Endothelial cell of umbilical vein (primary cell): ENCODE measurements at regions not wholly inside any gene's neighbourhood (a gene's known extent, or its start where the extent isn't known, plus 50 kb on each side); places are given as distances from the start of the nearest gene placed in this dataset.

Experiments
- BruUV-seq: library from RNA; stranded (reverse); fragments of 400-500 nt; replicated peaks from 2 replicates; lab custom pipeline; 2021; lab: Mats Ljungman, UMichigan
- CTCF ChIA-PET: fragments of 300-600, 350-600 bp; sonication (Branson Sonifier 250); formaldehyde crosslinking; loops from one replicate; lab custom pipeline; 2021; ENCODE audit warnings: antibody characterized with exemption, inconsistent platforms; lab: Charles Lee
- POLR2A ChIA-PET: fragments of 300-600, 350-600 bp; sonication (Branson Sonifier 250); formaldehyde crosslinking; loops from one replicate; lab custom pipeline; 2021; ENCODE audit warnings: antibody characterized with exemption, inconsistent platforms; lab: Charles Lee
- DNase-seq: peaks from one replicate; pipeline ENCODE4 v3.0.0-alpha.2; 2011; ENCODE audit warnings: low read depth, low spot score
- FAIRE-seq: peaks from 2 replicates; lab custom pipeline; 2011; peaks lifted over from hg19 to GRCh38; lab: Jason Lieb, UNC
- H2AFZ ChIP-seq: 2 replicates; pipeline ENCODE4 v1.6.0; 2012; ENCODE audit warnings: low read depth, low read length, control low read depth, inconsistent platforms
- H3K27ac ChIP-seq: 2 replicates; pipeline ENCODE4 v1.5.1; 2011; ENCODE audit warnings: low read depth, mild to moderate bottlenecking, control low read depth, low read length, moderate library complexity; ENCODE audit not compliant: insufficient read depth
- H3K27me3 ChIP-seq, 2 experiments: 2 replicates each; pipeline versions ENCODE4 v1.6.0 to v1.6.1; 2011; ENCODE audit warnings: low read length in 2 of 2, mixed read lengths in 1 of 2; ENCODE audit not compliant: control insufficient read depth in 2 of 2, insufficient read depth in 2 of 2
- H3K36me3 ChIP-seq, 2 experiments: 2 replicates in 1 of 2; 3 replicates in 1 of 2; pipeline ENCODE4 v1.5.1; 2011; ENCODE audit warnings: low read length in 2 of 2, mild to moderate bottlenecking in 1 of 2, moderate library complexity in 1 of 2; ENCODE audit not compliant: control insufficient read depth in 2 of 2, insufficient read depth in 2 of 2; ENCODE audit errors: extremely low read depth in 1 of 2
- H3K4me1 ChIP-seq: 3 replicates; pipeline ENCODE4 v1.5.1; 2011; ENCODE audit warnings: mild to moderate bottlenecking, low read length; ENCODE audit not compliant: control insufficient read depth, insufficient read depth; ENCODE audit errors: extremely low read depth
- H3K4me2 ChIP-seq: 2 replicates; pipeline ENCODE4 v1.6.1; 2011; ENCODE audit warnings: low read length, control low read depth, mixed read lengths; ENCODE audit not compliant: insufficient read depth
- H3K4me3 ChIP-seq, 3 experiments: fragments of 200-600 bp in 1 of 3; sonication (generic), shearing (Covaris generic) in 1 of 3; replicated peaks in 1 of 3; 2 replicates each; pipeline ENCODE4 v1.5.1; 2011 to 2016; ENCODE audit warnings: control low read depth in 3 of 3, low read length in 3 of 3, mild to moderate bottlenecking in 2 of 3, inconsistent platforms in 1 of 3, low read depth in 1 of 3, moderate library complexity in 1 of 3; ENCODE audit not compliant: insufficient read depth in 1 of 3
- H3K79me2 ChIP-seq: 2 replicates; pipeline ENCODE4 v1.6.0; 2012; ENCODE audit warnings: low read length, inconsistent platforms; ENCODE audit not compliant: control insufficient read depth, insufficient read depth
- H3K9ac ChIP-seq: replicated peaks from 2 replicates; pipeline ENCODE3; 2011; ENCODE audit warnings: low read length, control low read depth; ENCODE audit not compliant: insufficient read depth; ENCODE audit errors: extremely low read depth
- H3K9me1 ChIP-seq: replicated peaks from 3 replicates; pipeline ENCODE4 v1.6.0; 2011; ENCODE audit warnings: mild to moderate bottlenecking, low read length; ENCODE audit not compliant: control insufficient read depth, insufficient read depth; ENCODE audit errors: extremely low read depth
- H3K9me3 ChIP-seq: replicated peaks from 2 replicates; pipeline ENCODE4 v1.5.1; 2012; ENCODE audit warnings: low read length, inconsistent platforms; ENCODE audit not compliant: control insufficient read depth, insufficient read depth
- H4K20me1 ChIP-seq: replicated peaks from 2 replicates; pipeline ENCODE3; 2011; ENCODE audit warnings: mild to moderate bottlenecking, low read length; ENCODE audit not compliant: control insufficient read depth, insufficient read depth; ENCODE audit errors: extremely low read depth
- CTCF ChIP-seq, 2 donors: IDR thresholded peaks; 1 replicate in 1 of 2; 2 replicates in 1 of 2; pipeline ENCODE4 v1.5.1; 2011; ENCODE audit warnings: low read length in 2 of 2, mild to moderate bottlenecking in 2 of 2, moderate library complexity in 2 of 2, control low read depth in 1 of 2, inconsistent platforms in 1 of 2, low read depth in 1 of 2; ENCODE audit not compliant: insufficient read depth in 1 of 2; ENCODE audit errors: extremely low read depth in 1 of 2
- EZH2 ChIP-seq: IDR thresholded peaks from 2 replicates; pipeline ENCODE4 v1.6.1; 2012; ENCODE audit warnings: borderline replicate concordance, low read depth, mild to moderate bottlenecking, moderate library complexity, low read length, inconsistent platforms; ENCODE audit not compliant: severe bottlenecking
- FOS ChIP-seq: IDR thresholded peaks from 2 replicates; pipeline ENCODE4 v1.6.1; 2011; ENCODE audit warnings: mild to moderate bottlenecking, low read length, moderate library complexity, borderline replicate concordance; ENCODE audit not compliant: insufficient read depth
- GATA2 ChIP-seq: IDR thresholded peaks from 2 replicates; pipeline ENCODE4 v1.7.0; 2011; ENCODE audit warnings: low read depth, mild to moderate bottlenecking, moderate library complexity, mixed read lengths, low read length; ENCODE audit not compliant: insufficient read length, insufficient read depth
- JUN ChIP-seq: IDR thresholded peaks from 2 replicates; pipeline ENCODE4 v1.6.1; 2011; ENCODE audit warnings: borderline replicate concordance, low read depth; ENCODE audit not compliant: insufficient read length, insufficient read depth
- MAX ChIP-seq: IDR thresholded peaks from 2 replicates; pipeline ENCODE4 v1.6.1; 2011; ENCODE audit not compliant: insufficient read depth, insufficient read length
- MYC ChIP-seq: IDR thresholded peaks from one replicate; pipeline ENCODE4 v1.6.1; 2011; ENCODE audit warnings: mild to moderate bottlenecking, low read depth, low read length
- POLR2A ChIP-seq: IDR thresholded peaks from 2 replicates; pipeline ENCODE4 v1.6.1; 2012; ENCODE audit warnings: low read depth, mild to moderate bottlenecking, control low read depth, low read length
- POLR2AphosphoS5 ChIP-seq: IDR thresholded peaks from 2 replicates; pipeline ENCODE4 v1.6.1; 2012; ENCODE audit warnings: low read depth, mild to moderate bottlenecking, control low read depth, low read length, moderate library complexity; ENCODE audit not compliant: insufficient read depth
- dilution Hi-C: fragments of 300-500 bp; cut with MboI; formaldehyde crosslinking; loops from one replicate; pipeline ENCODE4 v1.15.0; 2019; ENCODE audit warnings: low sequenced_read_pairs; ENCODE audit not compliant: extremely low pct_ligation_motif_present
- intact Hi-C: fragments of 100-400 bp; cut with micrococcal nuclease; formaldehyde crosslinking; loops from one replicate; pipeline ENCODE4 v1.10.0; 2022

GRCh38 chr13:88103824-88104223 lies 432.7 kb downstream of the SLITRK5 start:
- FAIRE-seq (no peak), DNase-seq (no peak)
- dilution Hi-C loops (no loop called here), intact Hi-C loops (no loop called here)
- H2AFZ ChIP-seq, result no peak overlapping the region
- no peaks in the 10 kb centered on the region for H3K27me3 ChIP-seq
- ChIA-PET POLR2A (no interaction called here), CTCF (no interaction called here)
- H3K9me1 ChIP-seq, result no peaks in the 10 kb centered on the region
- no peaks in the 10 kb centered on the region for H3K4me1 ChIP-seq
- TF ChIP-seq MAX, result no peak
- TF ChIP-seq EZH2, result no peak
- no peak for TF ChIP-seq POLR2AphosphoS5
- no peak for TF ChIP-seq GATA2
- TF ChIP-seq POLR2A, result no peak
- no peak for TF ChIP-seq CTCF (IDR thresholded peaks at IDR 0.05; ENCODE audit: extremely low read depth in 1 of 2, insufficient read depth in 1 of 2, low read depth in 1 of 2, low read length in 2 of 2)
- no peak for TF ChIP-seq FOS
- no peak for TF ChIP-seq JUN
- no peak for TF ChIP-seq MYC
- H3K4me3 ChIP-seq, result no peak overlapping the region
- H3K79me2 ChIP-seq, result no peaks in the 10 kb centered on the region
- peaks cover 7% of the 10 kb centered on the region for H3K9me3 ChIP-seq
- no peaks in the 10 kb centered on the region for H4K20me1 ChIP-seq
- no peak overlapping the region for H3K9ac ChIP-seq
- no TSS peak for BruUV-seq
- H3K27ac ChIP-seq, result no peak overlapping the region
- no peaks in the 10 kb centered on the region for H3K36me3 ChIP-seq
- H3K4me2 ChIP-seq, result no peak overlapping the region
